ENCODE measurements at regions not wholly inside any gene's neighbourhood (a gene's known extent, or its start where the extent isn't known, plus 50 kb on each side); places are given as distances from the start of the nearest gene placed in this dataset.

- Histone ChIP-seq H3K36me3 (ENCODE audit: control insufficient read depth in 2 of 2, insufficient read depth in 2 of 2, low read length in 1 of 2) (no peaks in the 10 kb centered on the region), H3K9me3 (ENCODE audit: control insufficient read depth in 2 of 2, insufficient read depth in 1 of 2, low read depth in 1 of 2, low read length in 1 of 2) (no peaks in the 10 kb centered on the region), H3K27ac (ENCODE audit: low read depth in 2 of 2, low read length in 1 of 2) (no peak overlapping the region), H3K4me3 (ENCODE audit: low read depth in 1 of 2, low read length in 2 of 2) (no peak overlapping the region), H3K27me3 (ENCODE audit: control insufficient read depth in 1 of 2, insufficient read depth in 2 of 2, low read length in 2 of 2) (no peaks in the 10 kb centered on the region), H3K4me1 (ENCODE audit: control insufficient read depth in 2 of 2, insufficient read depth in 2 of 2, low read length in 1 of 2) (no peaks in the 10 kb centered on the region)
- 75 to 82% methylated on average over 3 of the region's 3 CpGs for WGBS, 2 donors
Observed at GRCh38 chr1:87612956-87613355, 284.3 kb downstream of the LMO4 start.

GRCh38 chr1:87615491-87615890 lies 286.8 kb downstream of the LMO4 start:
- Histone ChIP-seq H3K27me3 (ENCODE audit: control insufficient read depth in 1 of 2, insufficient read depth in 2 of 2, low read length in 2 of 2) (no peaks in the 10 kb centered on the region), H3K27ac (ENCODE audit: low read depth in 2 of 2, low read length in 1 of 2) (no peak overlapping the region), H3K36me3 (ENCODE audit: control insufficient read depth in 2 of 2, insufficient read depth in 2 of 2, low read length in 1 of 2) (no peaks in the 10 kb centered on the region), H3K9me3 (ENCODE audit: control insufficient read depth in 2 of 2, insufficient read depth in 1 of 2, low read depth in 1 of 2, low read length in 1 of 2) (peaks cover 0 to 2% of the 10 kb centered on the region in 2 donors), H3K4me3 (ENCODE audit: low read depth in 1 of 2, low read length in 2 of 2) (no peak overlapping the region), H3K4me1 (ENCODE audit: control insufficient read depth in 2 of 2, insufficient read depth in 2 of 2, low read length in 1 of 2) (no peaks in the 10 kb centered on the region)
- 79 to 82% methylated on average over 2 of the region's 2 CpGs for WGBS, 2 donors

GRCh38 chr1:87615901-87616300 lies 287.2 kb downstream of the LMO4 start:
- H3K27ac ChIP-seq (ENCODE audit: low read depth in 2 of 2, low read length in 1 of 2) = no peak overlapping the region
- no peak overlapping the region for H3K4me3 ChIP-seq (ENCODE audit: low read depth in 1 of 2, low read length in 2 of 2)
- H3K36me3 ChIP-seq (ENCODE audit: control insufficient read depth in 2 of 2, insufficient read depth in 2 of 2, low read length in 1 of 2) = no peaks in the 10 kb centered on the region
- no peaks in the 10 kb centered on the region for H3K27me3 ChIP-seq (ENCODE audit: control insufficient read depth in 1 of 2, insufficient read depth in 2 of 2, low read length in 2 of 2)
- peaks cover 0 to 2% of the 10 kb centered on the region in 2 donors for H3K9me3 ChIP-seq (ENCODE audit: control insufficient read depth in 2 of 2, insufficient read depth in 1 of 2, low read depth in 1 of 2, low read length in 1 of 2)
- H3K4me1 ChIP-seq (ENCODE audit: control insufficient read depth in 2 of 2, insufficient read depth in 2 of 2, low read length in 1 of 2) = no peaks in the 10 kb centered on the region
- WGBS, 2 donors = 73 to 77% methylated on average over 2 of the region's 2 CpGs

- no peaks in the 10 kb centered on the region for H3K27me3 ChIP-seq (ENCODE audit: control insufficient read depth in 1 of 2, insufficient read depth in 2 of 2, low read length in 2 of 2)
- peaks cover 0 to 2% of the 10 kb centered on the region in 2 donors for H3K9me3 ChIP-seq (ENCODE audit: control insufficient read depth in 2 of 2, insufficient read depth in 1 of 2, low read depth in 1 of 2, low read length in 1 of 2)
- 96 to 98% methylated on average over 2 of the region's 2 CpGs for WGBS, 2 donors
- H3K36me3 ChIP-seq (ENCODE audit: control insufficient read depth in 2 of 2, insufficient read depth in 2 of 2, low read length in 1 of 2) = no peaks in the 10 kb centered on the region
- H3K27ac ChIP-seq (ENCODE audit: low read depth in 2 of 2, low read length in 1 of 2) = no peak overlapping the region
- no peak overlapping the region for H3K4me3 ChIP-seq (ENCODE audit: low read depth in 1 of 2, low read length in 2 of 2)
- H3K4me1 ChIP-seq (ENCODE audit: control insufficient read depth in 2 of 2, insufficient read depth in 2 of 2, low read length in 1 of 2) = no peaks in the 10 kb centered on the region
Observed at GRCh38 chr1:87620807-87621206, 292.1 kb downstream of the LMO4 start.

- 79 to 83% methylated on average over 1 of the region's 1 CpG for WGBS, 2 donors
- Histone ChIP-seq H3K27me3 (ENCODE audit: control insufficient read depth in 1 of 2, insufficient read depth in 2 of 2, low read length in 2 of 2) (no peaks in the 10 kb centered on the region), H3K36me3 (ENCODE audit: control insufficient read depth in 2 of 2, insufficient read depth in 2 of 2, low read length in 1 of 2) (no peaks in the 10 kb centered on the region), H3K27ac (ENCODE audit: low read depth in 2 of 2, low read length in 1 of 2) (no peak overlapping the region), H3K4me1 (ENCODE audit: control insufficient read depth in 2 of 2, insufficient read depth in 2 of 2, low read length in 1 of 2) (no peaks in the 10 kb centered on the region), H3K9me3 (ENCODE audit: control insufficient read depth in 2 of 2, insufficient read depth in 1 of 2, low read depth in 1 of 2, low read length in 1 of 2) (peaks cover 0 to 2% of the 10 kb centered on the region in 2 donors), H3K4me3 (ENCODE audit: low read depth in 1 of 2, low read length in 2 of 2) (no peak overlapping the region)
Observed at GRCh38 chr1:87629673-87630072, 301.0 kb downstream of the LMO4 start.

GRCh38 chr1:87632232-87632631 lies 303.6 kb downstream of the LMO4 start:
- Histone ChIP-seq H3K4me3 (ENCODE audit: low read depth in 1 of 2, low read length in 2 of 2) (no peak overlapping the region), H3K4me1 (ENCODE audit: control insufficient read depth in 2 of 2, insufficient read depth in 2 of 2, low read length in 1 of 2) (no peaks in the 10 kb centered on the region), H3K27me3 (ENCODE audit: control insufficient read depth in 1 of 2, insufficient read depth in 2 of 2, low read length in 2 of 2) (no peaks in the 10 kb centered on the region), H3K27ac (ENCODE audit: low read depth in 2 of 2, low read length in 1 of 2) (no peak overlapping the region), H3K36me3 (ENCODE audit: control insufficient read depth in 2 of 2, insufficient read depth in 2 of 2, low read length in 1 of 2) (no peaks in the 10 kb centered on the region), H3K9me3 (ENCODE audit: control insufficient read depth in 2 of 2, insufficient read depth in 1 of 2, low read depth in 1 of 2, low read length in 1 of 2) (peaks cover 4 to 7% of the 10 kb centered on the region in 2 donors)
- WGBS, 2 donors = 85 to 88% methylated on average over 3 of the region's 3 CpGs

- WGBS, 2 donors = 95 to 96% methylated on average over 24 to 28 of the region's 28 CpGs
- no peaks in the 10 kb centered on the region for H3K27me3 ChIP-seq (ENCODE audit: control insufficient read depth in 1 of 2, insufficient read depth in 2 of 2, low read length in 2 of 2)
- peaks cover 4 to 7% of the 10 kb centered on the region in 2 donors for H3K9me3 ChIP-seq (ENCODE audit: control insufficient read depth in 2 of 2, insufficient read depth in 1 of 2, low read depth in 1 of 2, low read length in 1 of 2)
- no peak overlapping the region for H3K4me3 ChIP-seq (ENCODE audit: low read depth in 1 of 2, low read length in 2 of 2)
- no peak overlapping the region for H3K27ac ChIP-seq (ENCODE audit: low read depth in 2 of 2, low read length in 1 of 2)
- H3K4me1 ChIP-seq (ENCODE audit: control insufficient read depth in 2 of 2, insufficient read depth in 2 of 2, low read length in 1 of 2) = no peaks in the 10 kb centered on the region
- H3K36me3 ChIP-seq (ENCODE audit: control insufficient read depth in 2 of 2, insufficient read depth in 2 of 2, low read length in 1 of 2) = no peaks in the 10 kb centered on the region
Observed at GRCh38 chr1:87636198-87636892, 307.7 kb downstream of the LMO4 start.

GRCh38 chr1:87638636-87639035 lies 310.0 kb downstream of the LMO4 start:
- Histone ChIP-seq H3K9me3 (ENCODE audit: control insufficient read depth in 2 of 2, insufficient read depth in 1 of 2, low read depth in 1 of 2, low read length in 1 of 2) (peaks cover 4 to 6% of the 10 kb centered on the region in 2 donors), H3K4me1 (ENCODE audit: control insufficient read depth in 2 of 2, insufficient read depth in 2 of 2, low read length in 1 of 2) (no peaks in the 10 kb centered on the region), H3K27me3 (ENCODE audit: control insufficient read depth in 1 of 2, insufficient read depth in 2 of 2, low read length in 2 of 2) (no peaks in the 10 kb centered on the region), H3K27ac (ENCODE audit: low read depth in 2 of 2, low read length in 1 of 2) (no peak overlapping the region), H3K4me3 (ENCODE audit: low read depth in 1 of 2, low read length in 2 of 2) (no peak overlapping the region), H3K36me3 (ENCODE audit: control insufficient read depth in 2 of 2, insufficient read depth in 2 of 2, low read length in 1 of 2) (no peaks in the 10 kb centered on the region)

- WGBS, 2 donors = 64 to 78% methylated on average over 3 of the region's 3 CpGs
- Histone ChIP-seq H3K9me3 (ENCODE audit: control insufficient read depth in 2 of 2, insufficient read depth in 1 of 2, low read depth in 1 of 2, low read length in 1 of 2) (no peaks in the 10 kb centered on the region), H3K4me3 (ENCODE audit: low read depth in 1 of 2, low read length in 2 of 2) (no peak overlapping the region), H3K4me1 (ENCODE audit: control insufficient read depth in 2 of 2, insufficient read depth in 2 of 2, low read length in 1 of 2) (no peaks in the 10 kb centered on the region), H3K27ac (ENCODE audit: low read depth in 2 of 2, low read length in 1 of 2) (no peak overlapping the region), H3K36me3 (ENCODE audit: control insufficient read depth in 2 of 2, insufficient read depth in 2 of 2, low read length in 1 of 2) (no peaks in the 10 kb centered on the region), H3K27me3 (ENCODE audit: control insufficient read depth in 1 of 2, insufficient read depth in 2 of 2, low read length in 2 of 2) (no peaks in the 10 kb centered on the region)
Observed at GRCh38 chr1:87641996-87642395, 313.3 kb downstream of the LMO4 start.

- Histone ChIP-seq H3K4me3 (ENCODE audit: low read depth in 1 of 2, low read length in 2 of 2) (no peak overlapping the region), H3K36me3 (ENCODE audit: control insufficient read depth in 2 of 2, insufficient read depth in 2 of 2, low read length in 1 of 2) (no peaks in the 10 kb centered on the region), H3K27ac (ENCODE audit: low read depth in 2 of 2, low read length in 1 of 2) (no peak overlapping the region), H3K27me3 (ENCODE audit: control insufficient read depth in 1 of 2, insufficient read depth in 2 of 2, low read length in 2 of 2) (no peaks in the 10 kb centered on the region), H3K4me1 (ENCODE audit: control insufficient read depth in 2 of 2, insufficient read depth in 2 of 2, low read length in 1 of 2) (no peaks in the 10 kb centered on the region), H3K9me3 (ENCODE audit: control insufficient read depth in 2 of 2, insufficient read depth in 1 of 2, low read depth in 1 of 2, low read length in 1 of 2) (no peaks in the 10 kb centered on the region)
- WGBS, 2 donors = 48 to 52% methylated on average over 3 of the region's 3 CpGs
Observed at GRCh38 chr1:87642581-87643221, 314.0 kb downstream of the LMO4 start.

Measured in esophagus (tissue), 2 donors.